ENCODE measurements at regions not wholly inside any gene's neighbourhood (a gene's known extent, or its start where the extent isn't known, plus 50 kb on each side); places are given as distances from the start of the nearest gene placed in this dataset.

GRCh38 chr11:70544774-70545609 lies 146.7 kb downstream of the CTTN start:
- TF ChIP-seq EZH2phosphoT487 (IDR thresholded peaks at IDR 0.05; ENCODE audit: insufficient read depth, low read depth), result no peak
- TF ChIP-seq EZH2 (IDR thresholded peaks at IDR 0.05; ENCODE audit: insufficient read depth, poor library complexity, severe bottlenecking), result no peak
- Histone ChIP-seq H3K27ac (no peak overlapping the region), H3K79me2 (ENCODE audit: insufficient read depth) (no peaks in the 10 kb centered on the region), H3K36me3 (ENCODE audit: low read depth) (no peaks in the 10 kb centered on the region), H3K4me3 (no peak overlapping the region), H3K4me2 (ENCODE audit: unreplicated experiment) (no peak overlapping the region), H4K20me1 (ENCODE audit: insufficient read depth) (no peaks in the 10 kb centered on the region), H2AFZ (no peak overlapping the region), H3K4me1 (ENCODE audit: insufficient read depth) (no peaks in the 10 kb centered on the region), H3F3A (ENCODE audit: insufficient read depth) (no peaks in the 10 kb centered on the region), H3K9me3 (ENCODE audit: low read depth) (no peaks in the 10 kb centered on the region), H3K27me3 (replicated peaks; ENCODE audit: insufficient read depth) (no peaks in the 10 kb centered on the region; the same call in 1 of the 2 replicates), H3K9ac (no peak overlapping the region), H3K9me2 (ENCODE audit: insufficient read depth) (no peaks in the 10 kb centered on the region)
- peak; percentile 23 for DNase-seq
- WGBS, 2 experiments (ENCODE audit: low coverage in 1 of 2, low lambda C conversion rate in 2 of 2, missing lambda C conversion rate in 2 of 2), result 62 to 66% methylated on average over 31 to 33 of the region's 36 CpGs
- in situ Hi-C loops (cut with MboI), result no loop called here

DNA sequence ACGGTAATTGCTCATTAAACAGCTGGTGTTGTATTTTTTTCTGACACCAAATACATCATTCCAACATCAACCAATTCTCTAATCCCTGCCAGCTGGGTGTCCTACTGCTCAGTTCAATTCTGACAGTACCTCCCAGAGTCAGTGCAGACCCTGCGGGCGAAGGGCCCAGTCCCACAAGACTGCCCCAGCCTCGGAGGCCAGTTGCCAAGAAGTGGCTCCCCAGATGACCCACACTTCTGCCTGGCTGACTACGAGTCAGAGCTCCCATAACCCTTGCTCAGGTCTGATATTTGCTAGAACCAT lies 147.2 kb downstream of the CTTN start:
- Histone ChIP-seq H2AFZ (no peak overlapping the region), H3K27me3 (replicated peaks; ENCODE audit: insufficient read depth) (no peaks in the 10 kb centered on the region; the same call in 1 of the 2 replicates), H3K36me3 (ENCODE audit: low read depth) (no peaks in the 10 kb centered on the region), H3K79me2 (ENCODE audit: insufficient read depth) (no peaks in the 10 kb centered on the region), H3K4me1 (ENCODE audit: insufficient read depth) (no peaks in the 10 kb centered on the region), H3K4me3 (no peak overlapping the region), H3K4me2 (ENCODE audit: unreplicated experiment) (no peak overlapping the region), H3F3A (ENCODE audit: insufficient read depth) (no peaks in the 10 kb centered on the region), H3K9me2 (ENCODE audit: insufficient read depth) (no peaks in the 10 kb centered on the region), H3K9me3 (ENCODE audit: low read depth) (no peaks in the 10 kb centered on the region), H3K27ac (no peak overlapping the region), H3K9ac (no peak overlapping the region), H4K20me1 (ENCODE audit: insufficient read depth) (no peaks in the 10 kb centered on the region)
- TF ChIP-seq EZH2phosphoT487 (IDR thresholded peaks at IDR 0.05; ENCODE audit: insufficient read depth, low read depth), result no peak
- TF ChIP-seq EZH2 (IDR thresholded peaks at IDR 0.05; ENCODE audit: insufficient read depth, poor library complexity, severe bottlenecking), result no peak
- DNase-seq, result peak; percentile 14
- 19 to 24% methylated on average over 5 of the region's 5 CpGs for WGBS, 2 experiments (ENCODE audit: low coverage in 1 of 2, low lambda C conversion rate in 2 of 2, missing lambda C conversion rate in 2 of 2)
- in situ Hi-C loops (cut with MboI), result no loop called here

DNA sequence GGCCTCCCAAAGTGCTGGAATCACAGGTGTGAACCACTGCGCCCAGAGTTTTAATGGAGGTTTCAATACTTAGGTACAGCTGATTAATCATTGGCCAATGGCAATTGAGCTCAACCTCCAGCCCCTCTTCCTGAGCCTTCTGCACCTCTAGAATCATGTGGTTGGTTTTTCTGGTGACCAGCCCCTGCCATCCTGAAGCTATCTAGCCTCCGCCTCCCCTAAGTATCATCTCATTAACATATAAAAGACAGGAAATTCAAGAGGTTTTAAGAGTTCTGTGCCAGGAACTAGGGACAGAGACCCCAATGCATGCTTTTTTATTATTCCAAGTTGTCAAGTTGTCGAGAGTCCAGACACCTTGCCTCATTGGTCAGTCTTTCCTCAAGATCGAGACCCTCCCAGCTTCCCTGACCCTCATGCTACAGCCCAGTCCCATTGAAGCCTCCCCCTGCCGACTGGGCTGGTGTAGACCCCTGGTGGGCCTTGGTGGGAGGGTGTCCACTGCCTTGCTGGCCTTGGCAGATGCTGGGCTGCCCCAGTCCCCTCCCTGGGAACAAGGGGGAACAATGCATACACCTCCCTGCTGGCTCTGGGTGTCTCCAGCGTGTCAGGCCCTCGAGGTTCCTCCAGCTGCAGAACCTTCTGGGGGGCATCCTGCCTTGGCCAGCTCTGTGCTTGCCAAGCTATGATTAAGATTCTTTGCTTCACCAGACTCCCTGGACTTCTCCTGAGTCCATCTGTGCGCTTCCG lies 148.0 kb downstream of the CTTN start:
- Histone ChIP-seq H2AFZ (no peak overlapping the region), H3K4me3 (no peak overlapping the region), H3K27ac (no peak overlapping the region), H3K27me3 (replicated peaks; ENCODE audit: insufficient read depth) (no peaks in the 10 kb centered on the region; the same call in 1 of the 2 replicates), H3K9ac (no peak overlapping the region), H3K9me3 (ENCODE audit: low read depth) (no peaks in the 10 kb centered on the region), H3K4me2 (ENCODE audit: unreplicated experiment) (no peak overlapping the region), H3K36me3 (ENCODE audit: low read depth) (no peaks in the 10 kb centered on the region), H3K9me2 (ENCODE audit: insufficient read depth) (no peaks in the 10 kb centered on the region), H4K20me1 (ENCODE audit: insufficient read depth) (no peaks in the 10 kb centered on the region), H3F3A (ENCODE audit: insufficient read depth) (no peaks in the 10 kb centered on the region), H3K79me2 (ENCODE audit: insufficient read depth) (no peaks in the 10 kb centered on the region), H3K4me1 (ENCODE audit: insufficient read depth) (no peaks in the 10 kb centered on the region)
- TF ChIP-seq EZH2phosphoT487 (IDR thresholded peaks at IDR 0.05; ENCODE audit: insufficient read depth, low read depth) (no peak), EZH2 (IDR thresholded peaks at IDR 0.05; ENCODE audit: insufficient read depth, poor library complexity, severe bottlenecking) (no peak)
- WGBS, 2 experiments (ENCODE audit: low coverage in 1 of 2, low lambda C conversion rate in 2 of 2, missing lambda C conversion rate in 2 of 2), result 51 to 54% methylated on average over 9 of the region's 9 CpGs
- in situ Hi-C loops (cut with MboI), result no loop called here
- DNase-seq, result no peak

DNA sequence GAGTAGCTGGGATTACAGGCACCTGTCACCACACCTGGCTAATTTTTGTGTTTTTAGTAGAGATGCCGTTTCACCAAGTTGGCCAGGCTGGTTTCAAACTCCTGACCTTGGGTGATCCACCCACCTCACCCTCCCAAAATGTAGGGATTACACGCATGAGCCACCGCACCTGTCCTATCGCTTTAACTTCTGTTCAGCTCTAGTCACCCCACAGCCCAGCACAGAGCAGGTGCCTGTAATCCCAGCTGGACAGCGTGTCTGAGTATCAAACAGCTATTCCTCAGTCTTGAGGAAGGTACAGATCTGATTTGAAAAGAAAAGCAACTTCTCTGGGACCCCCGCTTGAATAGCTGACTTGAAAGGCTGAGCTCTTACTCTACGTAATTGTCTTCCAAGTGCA lies 149.1 kb downstream of the CTTN start:
- H3K9me2 ChIP-seq (ENCODE audit: insufficient read depth), result no peaks in the 10 kb centered on the region
- H3F3A ChIP-seq (ENCODE audit: insufficient read depth), result no peaks in the 10 kb centered on the region
- WGBS, 2 experiments (ENCODE audit: low coverage in 1 of 2, low lambda C conversion rate in 2 of 2, missing lambda C conversion rate in 2 of 2), result 58 to 59% methylated on average over 7 of the region's 7 CpGs
- no peaks in the 10 kb centered on the region for H4K20me1 ChIP-seq (ENCODE audit: insufficient read depth)
- no peak overlapping the region for H3K9ac ChIP-seq
- TF ChIP-seq EZH2phosphoT487 (IDR thresholded peaks at IDR 0.05; ENCODE audit: insufficient read depth, low read depth) (no peak), EZH2 (IDR thresholded peaks at IDR 0.05; ENCODE audit: insufficient read depth, poor library complexity, severe bottlenecking) (no peak)
- H3K9me3 ChIP-seq (ENCODE audit: low read depth), result no peaks in the 10 kb centered on the region
- no peak overlapping the region for H2AFZ ChIP-seq
- DNase-seq, result no peak
- no peak overlapping the region for H3K27ac ChIP-seq
- no peaks in the 10 kb centered on the region for H3K79me2 ChIP-seq (ENCODE audit: insufficient read depth)
- no peaks in the 10 kb centered on the region for H3K36me3 ChIP-seq (ENCODE audit: low read depth)
- in situ Hi-C loops (cut with MboI), result no loop called here
- H3K27me3 ChIP-seq (replicated peaks; ENCODE audit: insufficient read depth), result no peaks in the 10 kb centered on the region; the same call in 1 of the 2 replicates
- H3K4me2 ChIP-seq (ENCODE audit: unreplicated experiment), result no peak overlapping the region
- H3K4me3 ChIP-seq, result no peak overlapping the region
- no peaks in the 10 kb centered on the region for H3K4me1 ChIP-seq (ENCODE audit: insufficient read depth)

Data from GM23248 (cell line).